ENCODE measurements at regions not wholly inside any gene's neighbourhood (a gene's known extent, or its start where the extent isn't known, plus 50 kb on each side); places are given as distances from the start of the nearest gene placed in this dataset.

DNA sequence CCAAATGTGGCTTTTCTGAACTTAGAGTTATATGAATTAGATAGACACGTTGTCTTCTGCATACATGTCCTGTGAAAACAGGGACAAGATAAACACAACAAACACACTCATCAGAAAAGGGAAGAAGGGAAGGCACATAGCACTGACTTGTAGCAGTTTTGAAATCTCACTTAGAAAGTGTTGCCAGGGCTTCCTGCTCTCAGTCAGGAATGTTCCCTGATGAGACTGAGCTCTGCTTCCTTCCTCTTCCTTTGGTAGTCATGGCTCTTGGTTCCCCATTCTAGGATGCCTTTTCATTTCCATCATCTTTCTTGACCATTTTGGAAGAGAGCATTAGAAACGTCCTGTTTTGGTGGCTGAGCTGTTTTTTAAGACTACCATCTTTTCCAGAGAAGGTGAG is 233.8 kb upstream of the LYZL1 start:
- no peak for DNase-seq (ENCODE audit: low read depth)
- TF ChIP-seq, protein P1, sequence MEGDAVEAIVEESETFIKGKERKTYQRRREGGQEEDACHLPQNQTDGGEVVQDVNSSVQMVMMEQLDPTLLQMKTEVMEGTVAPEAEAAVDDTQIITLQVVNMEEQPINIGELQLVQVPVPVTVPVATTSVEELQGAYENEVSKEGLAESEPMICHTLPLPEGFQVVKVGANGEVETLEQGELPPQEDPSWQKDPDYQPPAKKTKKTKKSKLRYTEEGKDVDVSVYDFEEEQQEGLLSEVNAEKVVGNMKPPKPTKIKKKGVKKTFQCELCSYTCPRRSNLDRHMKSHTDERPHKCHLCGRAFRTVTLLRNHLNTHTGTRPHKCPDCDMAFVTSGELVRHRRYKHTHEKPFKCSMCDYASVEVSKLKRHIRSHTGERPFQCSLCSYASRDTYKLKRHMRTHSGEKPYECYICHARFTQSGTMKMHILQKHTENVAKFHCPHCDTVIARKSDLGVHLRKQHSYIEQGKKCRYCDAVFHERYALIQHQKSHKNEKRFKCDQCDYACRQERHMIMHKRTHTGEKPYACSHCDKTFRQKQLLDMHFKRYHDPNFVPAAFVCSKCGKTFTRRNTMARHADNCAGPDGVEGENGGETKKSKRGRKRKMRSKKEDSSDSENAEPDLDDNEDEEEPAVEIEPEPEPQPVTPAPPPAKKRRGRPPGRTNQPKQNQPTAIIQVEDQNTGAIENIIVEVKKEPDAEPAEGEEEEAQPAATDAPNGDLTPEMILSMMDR (IDR thresholded peaks at IDR 0.05; ENCODE audit: control insufficient read depth, extremely low read depth, insufficient read depth): no peak

DNA sequence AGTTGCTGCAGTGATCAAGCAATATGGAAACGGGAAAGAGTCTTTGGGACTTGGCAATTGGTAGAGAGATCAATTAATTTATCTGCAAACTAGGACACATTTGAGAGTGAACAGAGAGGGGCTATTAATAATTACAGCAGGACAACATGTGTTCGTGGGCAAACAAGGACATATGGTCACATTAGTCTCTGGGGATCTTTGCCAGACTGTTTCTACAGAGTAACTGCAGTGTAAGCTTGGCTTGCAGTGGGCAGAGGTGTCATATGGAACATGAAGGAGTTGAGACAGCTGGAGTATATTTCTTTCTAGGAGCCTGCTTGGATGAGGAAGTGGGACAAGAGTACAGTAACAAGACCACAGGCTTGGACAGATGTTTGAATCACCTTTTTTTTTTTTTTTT is 232.1 kb upstream of the LYZL1 start:
- no peak for DNase-seq (ENCODE audit: low read depth)
- TF ChIP-seq, protein P1 (IDR thresholded peaks at IDR 0.05; ENCODE audit: control insufficient read depth, extremely low read depth, insufficient read depth): no peak
- H3K4me3 ChIP-seq (ENCODE audit: low read depth, low read length): no peak overlapping the region

More for the DNA sequence above, 233.8 kb upstream of the LYZL1 start:
- no peak overlapping the region for H3K4me3 ChIP-seq (ENCODE audit: low read depth, low read length)

DNA sequence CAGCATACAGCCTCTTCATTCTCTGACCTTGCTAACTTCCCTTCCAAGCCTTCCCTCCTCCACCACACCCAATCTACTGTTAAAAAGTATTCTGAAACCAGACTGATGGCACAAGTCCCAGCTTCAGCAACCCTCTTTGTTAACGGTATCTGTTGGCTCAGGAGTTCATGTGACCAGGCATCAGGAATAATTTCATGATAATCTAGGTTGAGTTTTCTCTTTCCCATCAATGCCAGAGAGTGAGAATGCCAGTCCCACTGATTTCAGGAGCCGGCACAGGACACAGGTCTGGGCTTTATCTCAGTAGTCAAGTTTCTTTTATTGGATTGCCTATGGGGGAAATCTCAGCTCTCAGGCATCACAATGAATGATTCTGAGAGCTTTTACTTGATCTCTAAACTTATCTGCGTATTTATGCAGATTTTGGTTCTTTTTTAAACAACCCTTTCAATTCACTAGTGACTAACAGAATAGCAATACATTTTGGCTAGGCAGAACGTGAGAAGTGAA is 231.0 kb upstream of the LYZL1 start:
- no peak for DNase-seq (ENCODE audit: low read depth)
- H3K4me3 ChIP-seq (ENCODE audit: low read depth, low read length): no peak overlapping the region
- TF ChIP-seq, protein P1 (IDR thresholded peaks at IDR 0.05; ENCODE audit: control insufficient read depth, extremely low read depth, insufficient read depth): no peak

DNA sequence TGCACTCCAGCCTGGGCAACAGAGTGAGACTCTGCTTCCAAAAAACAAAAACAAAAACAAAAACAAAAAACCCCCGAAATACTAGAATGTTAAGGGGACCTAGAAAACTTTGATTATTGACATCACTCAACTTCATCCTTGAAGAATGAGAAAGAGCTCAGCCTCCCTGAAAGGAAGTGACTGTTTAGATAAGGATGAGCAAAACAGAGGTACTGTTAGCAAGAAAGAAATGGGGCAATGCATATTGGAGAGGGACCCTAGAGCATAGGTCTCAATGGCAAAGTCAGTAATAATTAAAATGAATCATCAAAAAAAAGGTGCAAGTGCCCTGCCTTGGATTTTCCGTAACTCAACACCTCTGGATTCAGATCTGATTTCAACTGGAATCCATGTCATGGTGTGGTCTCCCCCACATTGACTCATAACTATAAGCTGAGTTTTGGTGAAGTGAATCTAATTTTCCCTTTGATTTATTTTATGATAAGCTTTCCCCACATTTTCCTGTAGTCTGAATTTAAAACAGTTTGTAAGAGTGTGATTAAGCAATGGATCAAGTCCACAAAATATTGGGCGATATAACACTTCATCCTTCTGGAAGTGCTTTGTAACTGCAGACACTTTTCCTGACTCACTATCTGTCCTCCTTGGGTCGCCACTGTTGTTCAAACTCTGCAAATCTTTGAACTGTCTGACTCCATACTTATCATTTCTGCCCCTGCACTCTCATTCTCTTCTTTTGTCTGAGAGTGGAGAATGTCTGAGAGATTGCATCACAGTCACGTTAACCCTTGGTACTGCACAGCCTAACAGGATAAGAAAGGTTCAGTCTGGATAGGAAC is 224.8 kb upstream of the LYZL1 start:
- TF ChIP-seq, protein P1 (IDR thresholded peaks at IDR 0.05; ENCODE audit: control insufficient read depth, extremely low read depth, insufficient read depth): no peak
- no peak for DNase-seq (ENCODE audit: low read depth)
- no peak overlapping the region for H3K4me3 ChIP-seq (ENCODE audit: low read depth, low read length)

DNA sequence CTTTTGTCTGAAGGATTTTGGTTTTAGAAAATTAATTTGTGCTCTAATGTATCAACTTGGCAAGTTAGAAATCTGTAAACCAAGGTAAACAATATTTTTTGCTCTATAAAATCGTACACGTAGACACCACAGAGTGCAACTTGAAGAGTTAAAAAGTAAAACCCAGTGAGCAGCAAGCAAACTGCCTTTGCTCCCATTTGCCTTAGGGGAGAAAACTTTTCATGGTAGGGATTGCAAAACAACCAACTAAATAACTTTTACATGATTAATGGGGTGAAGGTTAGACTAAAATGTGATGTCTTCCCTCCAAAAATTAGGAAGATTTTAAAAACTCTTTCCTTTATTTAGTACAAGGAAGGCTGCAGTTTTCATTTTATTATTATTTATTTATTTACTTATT is 224.2 kb upstream of the LYZL1 start:
- no peak overlapping the region for H3K4me3 ChIP-seq (ENCODE audit: low read depth, low read length)
- no peak for DNase-seq (ENCODE audit: low read depth)
- TF ChIP-seq, protein P1 (IDR thresholded peaks at IDR 0.05; ENCODE audit: control insufficient read depth, extremely low read depth, insufficient read depth): no peak

DNA sequence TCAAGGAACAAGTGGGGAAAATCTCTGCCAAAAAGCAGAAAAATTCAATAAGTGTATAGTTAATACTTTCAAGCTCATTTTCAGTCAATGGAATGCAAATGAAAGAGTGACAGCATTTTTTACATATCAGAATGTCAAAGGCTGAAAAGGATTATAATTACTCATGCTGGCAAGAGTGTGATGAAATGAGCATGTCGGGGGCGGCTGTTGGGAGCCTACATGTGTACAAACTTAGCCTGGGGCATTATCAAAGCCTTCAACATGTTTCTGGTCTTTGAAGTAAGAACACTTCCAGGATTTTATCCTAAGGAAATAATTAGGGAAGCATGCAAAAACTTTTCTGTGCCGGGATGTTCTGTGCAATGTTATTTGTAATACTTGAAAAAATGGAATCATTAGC is 221.7 kb upstream of the LYZL1 start:
- H3K4me3 ChIP-seq (ENCODE audit: low read depth, low read length): no peak overlapping the region
- TF ChIP-seq, protein P1 (IDR thresholded peaks at IDR 0.05; ENCODE audit: control insufficient read depth, extremely low read depth, insufficient read depth): no peak
- no peak for DNase-seq (ENCODE audit: low read depth)

All from LNCaP clone FGC (cell line).